ENCODE measurements at regions not wholly inside any gene's neighbourhood (a gene's known extent, or its start where the extent isn't known, plus 50 kb on each side); places are given as distances from the start of the nearest gene placed in this dataset.

GRCh38 chr20:22339946-22340345 is 244.4 kb downstream of the FOXA2 start:
- DNase-seq (ENCODE audit: extremely low read depth in 1 of 4, low spot score in 3 of 4) = no peak
- H3K36me3 ChIP-seq (ENCODE audit: control insufficient read depth, insufficient read depth, low read length) = no peaks in the 10 kb centered on the region
- no peaks in the 10 kb centered on the region for H3K4me1 ChIP-seq (replicated peaks in 1 of 2; ENCODE audit: control insufficient read depth in 2 of 2, insufficient read depth in 2 of 2, low read length in 2 of 2)
- no peak overlapping the region for H3K4me2 ChIP-seq (ENCODE audit: insufficient read depth, low read length)
- WGBS (ENCODE audit: insufficient coverage, low coverage, missing lambda C conversion rate) = 69% methylated on average over 5 of the region's 5 CpGs
- ATAC-seq = no peak
- no peak for TF ChIP-seq ZNF609 (CRISPR knock-in tag; IDR thresholded peaks at IDR 0.05; ENCODE audit: borderline replicate concordance)
- TF ChIP-seq YY1 (IDR thresholded peaks at IDR 0.05; ENCODE audit: borderline replicate concordance in 1 of 3, control insufficient read depth in 1 of 3, extremely low read depth in 1 of 3, insufficient read depth in 3 of 3, insufficient read length in 1 of 3, insufficient replicate concordance in 2 of 3, low read depth in 1 of 3, low read length in 2 of 3) = no peak
- no peak for TF ChIP-seq BCLAF1 (IDR thresholded peaks at IDR 0.05; ENCODE audit: borderline replicate concordance in 1 of 2, control insufficient read depth in 1 of 2, low read depth in 2 of 2, low read length in 1 of 2)
- TF ChIP-seq LARP7 (IDR thresholded peaks at IDR 0.05) = no peak
- no peak for TF ChIP-seq ZNF175 (CRISPR knock-in tag; IDR thresholded peaks at IDR 0.05; ENCODE audit: low read depth)
- TF ChIP-seq ZNF778 (CRISPR knock-in tag; IDR thresholded peaks at IDR 0.05) = no peak
- TF ChIP-seq HOMEZ (CRISPR knock-in tag; IDR thresholded peaks at IDR 0.05) = no peak
- H3K27ac ChIP-seq (ENCODE audit: extremely low read depth, low read depth, low read length) = no peak overlapping the region
- intact Hi-C loops (cut with micrococcal nuclease) = loop anchor here (1.0 to 10.0 kb wide), 4 partner anchors 47 to 344 kb away; no protein-coding TSS in a partner anchor
- in situ Hi-C loops (cut with MboI) = loop anchor here (5.0 to 25.0 kb wide), 3 partner anchors 247 to 622 kb away; no protein-coding TSS in a partner anchor
- H3K4me3 ChIP-seq = no peak overlapping the region
- H3K79me2 ChIP-seq (ENCODE audit: control insufficient read depth, insufficient read depth, low read length) = no peaks in the 10 kb centered on the region
- no peak overlapping the region for H2AFZ ChIP-seq (ENCODE audit: low read depth, low read length)
- FAIRE-seq = no peak
- no peaks in the 10 kb centered on the region for H3K9me1 ChIP-seq (ENCODE audit: control insufficient read depth, insufficient read depth, low read length)
- CTCF ChIA-PET (ENCODE audit: low intra/inter-chr PET ratio) = interaction anchor here (1.0 to 2.8 kb wide), 3 partner anchors 46 to 344 kb away, joined by 3 to 38 read pairs (median 20); partner anchors contain the start of gene FOXA2
- no peaks in the 10 kb centered on the region for H4K20me1 ChIP-seq (replicated peaks; ENCODE audit: control insufficient read depth, insufficient read depth, low read length)
- no peaks in the 10 kb centered on the region for H3K9me3 ChIP-seq (replicated peaks; ENCODE audit: control insufficient read depth, insufficient read depth, low read depth, low read length)
- H3K27me3 ChIP-seq (ENCODE audit: control insufficient read depth in 2 of 2, insufficient read depth in 2 of 2, low read length in 2 of 2) = no peaks in the 10 kb centered on the region
- H3K9ac ChIP-seq (ENCODE audit: insufficient read depth in 1 of 2, low read depth in 2 of 2, low read length in 2 of 2) = no peak overlapping the region
- POLR2A ChIA-PET = no interaction called here
- no TSS peak for BruUV-seq (replicated peaks)

Data from K562 (cell line).